Panc1 (cell line): ENCODE measurements at regions not wholly inside any gene's neighbourhood (a gene's known extent, or its start where the extent isn't known, plus 50 kb on each side); places are given as distances from the start of the nearest gene placed in this dataset.

Experiments
- CTCF ChIP-seq: fragments of 450-650 bp; IDR thresholded peaks from 2 replicates; pipeline ENCODE4 v1.5.1; 2017; ENCODE audit warnings: mild to moderate bottlenecking
- POLR2AphosphoS5 ChIP-seq: IDR thresholded peaks from 2 replicates; pipeline ENCODE4 v1.6.1; 2012; ENCODE audit warnings: mild to moderate bottlenecking, low read depth, low read length, moderate library complexity
- SIN3A ChIP-seq: IDR thresholded peaks from 2 replicates; pipeline ENCODE4 v1.6.1; 2012; ENCODE audit warnings: low read depth, mild to moderate bottlenecking, low read length, moderate library complexity, borderline replicate concordance; ENCODE audit not compliant: insufficient read depth

- TF ChIP-seq SIN3A (no peak), POLR2AphosphoS5 (no peak), CTCF (no peak)
Observed at GRCh38 chr7:115087437-115087836, 165.5 kb downstream of the MDFIC start.
